Muscle of leg (tissue), 3 donors: ENCODE measurements at regions not wholly inside any gene's neighbourhood (a gene's known extent, or its start where the extent isn't known, plus 50 kb on each side); places are given as distances from the start of the nearest gene placed in this dataset.

ENCODE experiments used
- DNase-seq: peaks from one replicate; pipeline ENCODE4 v3.0.0; 2013
- H3K27ac ChIP-seq: one replicate; pipeline ENCODE4 v1.5.1; 2013; ENCODE audit warnings: mild to moderate bottlenecking, low read length, control low read depth
- H3K27me3 ChIP-seq: one replicate; pipeline ENCODE4 v1.6.1; 2013; ENCODE audit warnings: low read length; ENCODE audit not compliant: control insufficient read depth, insufficient read depth
- H3K36me3 ChIP-seq: one replicate; pipeline ENCODE4 v1.6.1; 2013; ENCODE audit warnings: low read length; ENCODE audit not compliant: control insufficient read depth, insufficient read depth
- H3K4me1 ChIP-seq: one replicate; pipeline ENCODE4 v1.6.1; 2013; ENCODE audit warnings: low read length; ENCODE audit not compliant: control insufficient read depth, insufficient read depth
- H3K4me3 ChIP-seq: one replicate; pipeline ENCODE4 v1.5.1; 2013; ENCODE audit warnings: low read length, control low read depth
- H3K9me3 ChIP-seq: replicated peaks from 2 replicates; pipeline ENCODE4 v1.6.1; 2013; ENCODE audit warnings: low read depth, low read length; ENCODE audit not compliant: control insufficient read depth
- WGBS: methylation state at CpG from one replicate; pipeline ENCODE4 v1.1.5; 2013; ENCODE audit warnings: missing lambda C conversion rate; ENCODE audit not compliant: insufficient coverage; 5-methylcytosine and 5-hydroxymethylcytosine counted together

- H3K27ac ChIP-seq = no peak overlapping the region
- peaks cover 10% of the 10 kb centered on the region for H3K4me1 ChIP-seq
These were observed 152.7 kb downstream of the TBXT start for GRCh38 chr6:166014966-166015365.

GRCh38 chr6:166010136-166010960 is 157.3 kb downstream of the TBXT start:
- WGBS = 22% methylated on average over 10 of the region's 11 CpGs
- H3K36me3 ChIP-seq = no peaks in the 10 kb centered on the region
- H3K9me3 ChIP-seq = no peaks in the 10 kb centered on the region
- H3K27me3 ChIP-seq = peaks cover 50% of the 10 kb centered on the region
- DNase-seq = peak; percentile 87
- H3K27ac ChIP-seq = no peak overlapping the region
- no peak overlapping the region for H3K4me3 ChIP-seq
- peaks cover 44% of the 10 kb centered on the region for H3K4me1 ChIP-seq

More at GRCh38 chr6:166014966-166015365, 152.7 kb downstream of the TBXT start:
- no peak for DNase-seq
- no peak overlapping the region for H3K4me3 ChIP-seq
- H3K36me3 ChIP-seq = no peaks in the 10 kb centered on the region
- peaks cover 2% of the 10 kb centered on the region for H3K9me3 ChIP-seq
- 40% methylated on average over 3 of the region's 5 CpGs for WGBS
- H3K27me3 ChIP-seq = peaks cover 23% of the 10 kb centered on the region

GRCh38 chr6:166009385-166010031 is 158.1 kb downstream of the TBXT start:
- WGBS = 53% methylated on average over 2 of the region's 8 CpGs
- peak; percentile 47 for DNase-seq
- Histone ChIP-seq H3K36me3 (no peaks in the 10 kb centered on the region), H3K4me1 (peaks cover 48% of the 10 kb centered on the region), H3K4me3 (no peak overlapping the region), H3K27me3 (peaks cover 56% of the 10 kb centered on the region), H3K27ac (no peak overlapping the region), H3K9me3 (no peaks in the 10 kb centered on the region)

DNA sequence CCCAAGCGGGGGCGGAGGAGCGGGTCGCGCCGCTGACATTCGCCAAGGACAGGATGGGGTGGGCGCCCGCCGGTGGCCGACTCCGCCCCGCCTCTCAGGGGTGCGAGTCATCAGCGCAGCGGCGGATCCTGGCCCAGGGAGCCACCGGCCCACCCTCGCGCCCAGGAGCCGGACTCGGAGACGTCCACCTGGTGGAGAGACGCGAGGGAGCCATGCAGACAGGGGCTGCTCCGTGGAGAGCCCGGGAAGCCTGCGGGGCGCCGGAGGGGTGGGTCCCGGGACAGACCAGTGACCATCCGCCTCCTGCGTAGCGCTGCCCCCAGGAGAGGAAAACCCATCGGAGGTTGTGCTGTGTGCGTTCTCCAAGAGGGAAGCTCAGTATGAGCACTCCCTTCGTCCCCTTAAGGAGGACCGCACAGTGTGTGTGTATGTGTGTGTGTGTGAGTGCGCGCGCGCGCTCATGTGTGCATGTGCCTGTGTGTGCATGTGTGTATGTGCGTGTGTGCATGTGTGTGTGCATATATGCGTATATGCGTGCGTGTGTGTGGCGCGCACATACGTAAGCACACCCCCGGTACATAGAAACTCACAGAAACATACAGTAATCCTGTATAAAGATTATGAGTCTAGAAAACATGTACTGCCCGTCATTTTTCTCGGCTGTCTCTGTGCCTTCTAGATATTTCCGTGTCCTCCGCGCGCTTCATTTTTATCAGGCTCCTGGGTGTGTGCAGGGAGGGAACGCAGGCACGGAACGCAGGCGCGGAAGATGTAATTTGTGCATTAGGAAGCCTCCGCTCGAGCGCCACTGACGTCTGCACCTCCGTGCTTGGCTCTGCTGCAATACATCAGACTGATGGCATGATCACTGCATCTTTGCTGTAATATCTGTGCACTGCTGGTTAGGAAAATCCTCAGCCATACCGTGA is 158.9 kb downstream of the TBXT start:
- H3K4me1 ChIP-seq = peaks cover 48% of the 10 kb centered on the region
- no peak overlapping the region for H3K27ac ChIP-seq
- WGBS = 0% methylated on average over 43 of the region's 68 CpGs
- H3K27me3 ChIP-seq = peaks cover 57% of the 10 kb centered on the region
- H3K9me3 ChIP-seq = no peaks in the 10 kb centered on the region
- no peaks in the 10 kb centered on the region for H3K36me3 ChIP-seq
- H3K4me3 ChIP-seq = peak overlapping the region; percentile 50
- DNase-seq = peak; percentile 74

DNA sequence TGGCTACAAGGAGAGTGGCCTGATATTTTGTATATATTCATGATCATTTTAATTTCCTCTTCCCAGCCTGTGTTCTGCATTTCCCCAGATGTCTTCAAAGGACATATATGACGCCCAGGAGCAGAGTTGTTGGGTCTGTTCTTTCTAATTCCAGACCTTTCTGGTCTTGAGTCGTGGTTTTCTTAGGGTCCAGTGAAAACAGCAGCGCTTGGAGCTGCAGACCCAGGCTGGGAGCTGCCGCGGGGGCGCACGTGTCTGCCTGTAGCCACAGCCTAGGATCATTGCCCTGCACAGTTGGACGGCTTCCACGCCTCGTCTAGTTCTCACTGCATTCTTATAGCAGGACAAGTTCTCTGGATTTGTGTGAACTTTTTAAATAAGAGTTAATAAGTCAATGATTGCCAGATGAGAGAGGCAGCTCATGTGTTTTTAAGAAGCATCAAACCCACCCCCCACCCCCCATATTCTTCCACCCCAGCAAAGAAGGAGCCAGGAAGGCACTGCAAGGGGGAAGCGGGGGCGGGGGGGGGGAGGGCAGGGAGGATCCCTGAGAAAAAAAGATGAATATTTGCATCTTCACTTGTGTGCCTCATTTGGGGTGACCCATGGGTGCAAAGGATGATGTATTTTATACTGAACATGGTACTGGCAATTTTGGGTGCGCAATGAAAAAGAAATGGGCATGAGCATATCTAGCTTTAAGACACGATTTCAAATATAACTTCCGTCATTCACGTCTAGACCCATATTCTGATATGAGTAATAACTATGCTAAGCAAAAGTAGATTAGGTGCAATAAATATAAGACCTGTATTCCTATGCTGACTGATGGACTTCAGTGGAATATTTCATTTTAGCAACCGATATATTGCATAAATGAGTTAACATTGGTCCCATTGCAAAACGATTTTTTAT is 160.0 kb downstream of the TBXT start:
- WGBS = 0% methylated on average over 2 of the region's 18 CpGs
- DNase-seq = peak; percentile 85
- peaks cover 56% of the 10 kb centered on the region for H3K27me3 ChIP-seq
- no peaks in the 10 kb centered on the region for H3K9me3 ChIP-seq
- H3K27ac ChIP-seq = no peak overlapping the region
- H3K36me3 ChIP-seq = no peaks in the 10 kb centered on the region
- no peak overlapping the region for H3K4me3 ChIP-seq
- peaks cover 48% of the 10 kb centered on the region for H3K4me1 ChIP-seq

GRCh38 chr6:166006900-166007301 is 160.8 kb downstream of the TBXT start:
- peaks cover 56% of the 10 kb centered on the region for H3K27me3 ChIP-seq
- no peaks in the 10 kb centered on the region for H3K36me3 ChIP-seq
- H3K9me3 ChIP-seq = no peaks in the 10 kb centered on the region
- peak; percentile 32 for DNase-seq
- peak overlapping the region; percentile 81 for H3K27ac ChIP-seq
- H3K4me1 ChIP-seq = peaks cover 48% of the 10 kb centered on the region
- 5% methylated on average over 3 of the region's 6 CpGs for WGBS
- no peak overlapping the region for H3K4me3 ChIP-seq

- Histone ChIP-seq H3K27me3 (peaks cover 53% of the 10 kb centered on the region), H3K36me3 (no peaks in the 10 kb centered on the region), H3K4me3 (peak overlapping the region; percentile 50), H3K4me1 (peaks cover 48% of the 10 kb centered on the region), H3K9me3 (no peaks in the 10 kb centered on the region), H3K27ac (peak overlapping the region; percentile 85)
- under 1% methylated on average over 31 of the region's 47 CpGs for WGBS
- DNase-seq = peak; percentile 92
These were observed 161.4 kb downstream of the TBXT start for GRCh38 chr6:166005944-166006899.

GRCh38 chr6:166005401-166005943 is 162.2 kb downstream of the TBXT start:
- Histone ChIP-seq H3K36me3 (no peaks in the 10 kb centered on the region), H3K27ac (peak overlapping the region; percentile 85), H3K4me1 (peaks cover 43% of the 10 kb centered on the region), H3K4me3 (peak overlapping the region; percentile 50), H3K9me3 (no peaks in the 10 kb centered on the region), H3K27me3 (peaks cover 48% of the 10 kb centered on the region)
- 10% methylated on average over 12 of the region's 21 CpGs for WGBS
- DNase-seq = peak; percentile 77
